Stomach smooth muscle (tissue), 2 donors: ENCODE measurements at regions not wholly inside any gene's neighbourhood (a gene's known extent, or its start where the extent isn't known, plus 50 kb on each side); places are given as distances from the start of the nearest gene placed in this dataset.

Source experiments
- H3K27ac ChIP-seq: one replicate; pipeline ENCODE4 v1.7.0; 2013; ENCODE audit warnings: mild to moderate bottlenecking, low read length, inconsistent platforms
- H3K27me3 ChIP-seq, 2 donors: one replicate each; pipeline ENCODE4 v1.7.0; 2013; ENCODE audit warnings: low read length in 2 of 2; ENCODE audit not compliant: insufficient read depth in 2 of 2, control insufficient read depth in 1 of 2
- H3K36me3 ChIP-seq, 2 donors: one replicate each; pipeline ENCODE4 v1.7.0; 2013; ENCODE audit warnings: low read length in 2 of 2; ENCODE audit not compliant: control insufficient read depth in 2 of 2, insufficient read depth in 2 of 2
- H3K4me1 ChIP-seq: one replicate; pipeline ENCODE4 v1.7.0; 2013; ENCODE audit warnings: low read length; ENCODE audit not compliant: control insufficient read depth, insufficient read depth
- H3K4me3 ChIP-seq, 2 donors: one replicate each; pipeline ENCODE4 v1.7.0; 2013; ENCODE audit warnings: low read length in 2 of 2
- H3K9ac ChIP-seq, 2 donors: one replicate each; pipeline ENCODE4 v1.7.0; 2013; ENCODE audit warnings: low read length in 2 of 2, mild to moderate bottlenecking in 1 of 2
- H3K9me3 ChIP-seq, 2 donors: one replicate each; pipeline ENCODE4 v1.7.0; 2013; ENCODE audit warnings: low read length in 2 of 2; ENCODE audit not compliant: control insufficient read depth in 2 of 2
- donor health status: healthy.
- donor health status: Pancreatic carcinoma.

DNA sequence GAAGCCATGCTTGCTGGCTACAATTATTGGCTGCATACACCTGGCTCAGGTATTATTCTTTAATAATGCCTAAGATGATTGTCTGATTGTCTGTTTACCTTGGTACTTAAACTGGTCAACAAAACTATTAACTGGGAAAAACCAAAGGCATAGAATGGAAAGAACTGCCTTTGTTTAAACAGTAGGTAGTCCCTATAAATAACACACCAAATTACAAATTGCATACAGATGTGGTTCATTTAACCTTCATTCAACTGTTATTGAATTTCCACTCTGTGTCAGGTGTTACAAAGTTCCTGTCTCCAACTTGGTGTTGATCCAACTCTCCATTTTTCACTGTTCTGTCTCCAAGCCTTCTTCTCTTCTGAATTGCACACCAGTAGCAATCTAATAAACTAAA is 79.8 kb upstream of the FSCB start:
- Histone ChIP-seq H3K9me3 (peaks cover 0 to 2% of the 10 kb centered on the region in 2 donors), H3K4me1 (no peaks in the 10 kb centered on the region), H3K27ac (no peak overlapping the region), H3K4me3 (no peak overlapping the region), H3K9ac (no peak overlapping the region), H3K36me3 (no peaks in the 10 kb centered on the region), H3K27me3 (no peaks in the 10 kb centered on the region)

DNA sequence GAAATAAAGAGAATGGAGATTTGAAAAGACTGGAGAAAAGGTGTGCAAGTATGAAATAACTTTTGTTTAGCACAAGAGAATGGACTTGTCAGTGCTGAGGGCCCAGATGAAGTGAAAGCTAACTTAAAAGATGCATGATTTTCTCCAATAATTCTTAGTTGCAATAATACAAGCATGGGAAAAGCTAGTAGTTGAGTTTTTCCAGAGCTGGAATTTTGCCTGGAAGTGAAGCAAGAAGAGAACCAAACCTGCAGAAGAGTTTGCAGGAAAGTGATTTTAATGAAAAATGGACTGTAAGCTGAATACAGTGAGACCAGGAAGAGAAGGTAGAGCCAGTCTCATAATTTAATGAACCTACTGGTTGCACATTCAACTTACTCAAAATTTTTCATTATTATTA is 69.3 kb upstream of the FSCB start:
- no peaks in the 10 kb centered on the region for H3K27me3 ChIP-seq
- H3K9ac ChIP-seq: no peak overlapping the region
- H3K4me1 ChIP-seq: no peaks in the 10 kb centered on the region
- H3K36me3 ChIP-seq: no peaks in the 10 kb centered on the region
- no peak overlapping the region for H3K27ac ChIP-seq
- peaks cover 0 to 13% of the 10 kb centered on the region in 2 donors for H3K9me3 ChIP-seq
- H3K4me3 ChIP-seq: no peak overlapping the region

DNA sequence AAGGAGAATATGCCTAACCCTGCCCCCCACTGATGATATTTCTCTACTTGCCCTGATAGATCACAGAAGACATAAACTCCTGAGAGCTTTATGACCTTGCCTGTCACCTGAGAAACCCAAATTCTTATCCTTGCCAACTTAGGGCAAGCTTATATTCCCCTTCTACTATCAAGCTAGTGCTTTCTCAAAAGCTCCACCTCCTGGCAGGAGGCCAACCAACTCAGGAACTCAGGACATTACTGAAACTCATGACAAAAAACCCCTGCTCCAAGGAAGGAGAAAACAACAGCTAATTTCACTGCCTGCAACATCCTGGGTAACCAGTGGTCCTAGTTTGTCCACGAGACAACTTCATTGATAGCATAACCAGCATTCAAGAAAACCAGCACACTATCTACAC is 60.9 kb upstream of the FSCB start:
- H3K4me1 ChIP-seq: no peaks in the 10 kb centered on the region
- H3K27me3 ChIP-seq: no peaks in the 10 kb centered on the region
- H3K27ac ChIP-seq: no peak overlapping the region
- H3K4me3 ChIP-seq: no peak overlapping the region
- no peaks in the 10 kb centered on the region for H3K36me3 ChIP-seq
- H3K9ac ChIP-seq: no peak overlapping the region
- no peaks in the 10 kb centered on the region for H3K9me3 ChIP-seq

DNA sequence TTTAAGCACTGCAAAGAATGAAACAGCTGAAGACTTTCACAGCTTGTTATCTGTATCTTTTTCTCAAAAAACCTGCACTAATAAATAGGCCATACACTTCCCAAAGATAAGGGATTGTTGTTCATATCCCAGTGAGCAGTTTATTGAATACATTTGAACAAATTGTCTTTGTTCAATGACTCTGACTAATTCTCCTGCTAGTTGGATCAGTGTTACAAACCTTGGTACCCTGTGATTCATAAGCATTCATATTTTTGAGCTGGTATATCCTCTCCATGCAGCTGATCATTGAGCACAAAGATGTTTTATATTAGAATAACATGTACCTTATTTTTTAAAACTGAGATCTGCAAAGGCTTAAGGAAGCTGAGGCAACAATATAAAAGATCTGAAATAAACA is 58.9 kb upstream of the FSCB start:
- Histone ChIP-seq H3K4me1 (no peaks in the 10 kb centered on the region), H3K9ac (no peak overlapping the region), H3K27ac (no peak overlapping the region)

DNA sequence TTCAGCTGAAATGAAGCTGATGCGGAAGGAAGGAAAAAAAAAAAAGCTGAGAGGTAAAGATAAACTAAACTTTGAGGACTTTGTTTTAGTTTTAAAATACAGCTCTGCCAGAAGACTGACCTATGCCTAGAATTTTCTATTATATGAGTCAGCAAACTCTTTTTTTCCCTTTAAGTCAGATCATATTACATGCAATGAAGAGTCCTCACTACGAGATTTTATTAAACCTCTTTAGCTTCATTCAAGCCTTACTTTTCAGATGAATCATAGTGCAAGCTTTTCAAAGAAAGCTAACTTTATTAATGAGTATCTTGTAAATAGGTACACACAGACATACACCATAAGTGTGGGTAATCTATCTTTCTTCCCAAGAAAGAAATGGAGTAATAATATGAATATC is 57.8 kb upstream of the FSCB start:
- Histone ChIP-seq H3K4me1 (no peaks in the 10 kb centered on the region), H3K27ac (no peak overlapping the region), H3K36me3 (no peaks in the 10 kb centered on the region), H3K9me3 (no peaks in the 10 kb centered on the region), H3K4me3 (no peak overlapping the region), H3K27me3 (no peaks in the 10 kb centered on the region), H3K9ac (no peak overlapping the region)

More for the DNA sequence above, 58.9 kb upstream of the FSCB start:
- H3K9me3 ChIP-seq: no peaks in the 10 kb centered on the region
- H3K27me3 ChIP-seq: no peaks in the 10 kb centered on the region
- H3K36me3 ChIP-seq: no peaks in the 10 kb centered on the region
- H3K4me3 ChIP-seq: no peak overlapping the region
